ENCODE measurements at regions not wholly inside any gene's neighbourhood (a gene's known extent, or its start where the extent isn't known, plus 50 kb on each side); places are given as distances from the start of the nearest gene placed in this dataset.

- TF ChIP-seq CTCF (IDR thresholded peaks at IDR 0.05) (no peak), EZH2 (IDR thresholded peaks at IDR 0.05) (no peak), EZH2phosphoT487 (IDR thresholded peaks at IDR 0.05) (no peak)
Measured at GRCh38 chr18:41311571-41312547, 643.2 kb upstream of the PIK3C3 start.
